ENCODE measurements at regions not wholly inside any gene's neighbourhood (a gene's known extent, or its start where the extent isn't known, plus 50 kb on each side); places are given as distances from the start of the nearest gene placed in this dataset.

DNA sequence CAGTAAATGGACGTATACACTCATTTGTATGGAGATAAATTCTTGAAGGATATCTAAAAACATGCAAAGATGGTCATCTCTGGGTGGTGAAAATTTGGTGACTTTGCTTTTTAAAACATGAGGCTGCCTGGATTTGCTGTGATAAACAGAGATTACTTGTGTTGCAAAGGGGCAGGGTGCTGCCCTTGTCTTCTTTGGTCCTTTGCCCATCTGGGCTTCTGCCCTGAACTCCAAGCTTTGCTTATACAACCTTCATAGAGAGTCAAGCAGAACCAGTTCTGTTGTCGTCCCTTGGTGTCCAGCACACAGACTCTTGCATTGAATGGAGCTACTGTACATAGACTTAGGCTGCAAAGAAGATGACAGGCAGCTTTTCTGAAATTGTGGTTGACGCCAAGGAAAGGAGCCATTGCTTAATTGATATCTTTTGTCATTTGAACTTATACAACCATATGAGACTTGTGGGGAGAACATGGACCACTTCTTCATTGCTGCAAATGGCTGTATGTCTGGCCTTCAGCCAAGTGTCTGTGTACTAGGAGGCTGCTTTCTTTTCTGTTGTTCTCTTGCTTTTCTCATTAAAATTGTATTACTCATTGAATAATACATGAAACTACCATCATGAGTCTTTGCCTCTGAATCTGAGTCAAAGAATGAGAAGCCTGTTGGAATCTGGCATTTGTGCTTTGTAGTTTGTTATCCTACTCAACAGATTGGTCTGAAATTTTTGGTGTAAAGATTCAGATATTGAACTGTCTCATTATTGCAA lies 152.5 kb downstream of the DMRT2 start:
- POLR2A ChIA-PET: interaction anchor here (0.6 kb wide), 1 partner anchor 104 kb away, joined by 3 read pairs; no protein-coding TSS in a partner anchor
- H3K4me3 ChIP-seq (ENCODE audit: low read depth, low read length): no peak overlapping the region
- no peak for DNase-seq (ENCODE audit: low read depth, low spot score)
- CTCF ChIA-PET: no interaction called here
- TF ChIP-seq, protein P1, sequence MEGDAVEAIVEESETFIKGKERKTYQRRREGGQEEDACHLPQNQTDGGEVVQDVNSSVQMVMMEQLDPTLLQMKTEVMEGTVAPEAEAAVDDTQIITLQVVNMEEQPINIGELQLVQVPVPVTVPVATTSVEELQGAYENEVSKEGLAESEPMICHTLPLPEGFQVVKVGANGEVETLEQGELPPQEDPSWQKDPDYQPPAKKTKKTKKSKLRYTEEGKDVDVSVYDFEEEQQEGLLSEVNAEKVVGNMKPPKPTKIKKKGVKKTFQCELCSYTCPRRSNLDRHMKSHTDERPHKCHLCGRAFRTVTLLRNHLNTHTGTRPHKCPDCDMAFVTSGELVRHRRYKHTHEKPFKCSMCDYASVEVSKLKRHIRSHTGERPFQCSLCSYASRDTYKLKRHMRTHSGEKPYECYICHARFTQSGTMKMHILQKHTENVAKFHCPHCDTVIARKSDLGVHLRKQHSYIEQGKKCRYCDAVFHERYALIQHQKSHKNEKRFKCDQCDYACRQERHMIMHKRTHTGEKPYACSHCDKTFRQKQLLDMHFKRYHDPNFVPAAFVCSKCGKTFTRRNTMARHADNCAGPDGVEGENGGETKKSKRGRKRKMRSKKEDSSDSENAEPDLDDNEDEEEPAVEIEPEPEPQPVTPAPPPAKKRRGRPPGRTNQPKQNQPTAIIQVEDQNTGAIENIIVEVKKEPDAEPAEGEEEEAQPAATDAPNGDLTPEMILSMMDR (IDR thresholded peaks at IDR 0.05; ENCODE audit: insufficient read depth, low read length, missing control alignments): no peak

DNA sequence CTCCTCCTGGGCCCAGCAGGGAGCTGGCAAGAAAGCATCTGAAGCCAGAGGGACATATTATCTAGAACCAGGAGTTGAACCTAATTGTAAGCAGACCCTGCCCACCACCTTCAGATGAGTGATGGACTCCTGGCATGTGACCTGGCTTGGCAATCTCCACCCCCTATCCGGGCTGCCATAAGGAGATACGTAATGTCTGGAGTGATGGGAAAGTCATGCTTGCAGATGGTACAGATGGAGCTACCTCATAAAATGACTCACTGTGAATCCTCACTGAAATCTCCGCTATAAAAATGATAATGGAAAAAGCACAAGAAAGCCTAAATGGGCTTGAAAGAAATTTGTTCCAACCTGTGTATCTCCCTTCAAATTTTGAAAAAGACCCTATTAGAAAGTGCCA lies 157.5 kb downstream of the DMRT2 start:
- CTCF ChIA-PET: no interaction called here
- TF ChIP-seq, protein P1 (IDR thresholded peaks at IDR 0.05; ENCODE audit: insufficient read depth, low read length, missing control alignments): no peak
- H3K4me3 ChIP-seq (ENCODE audit: low read depth, low read length): no peak overlapping the region
- POLR2A ChIA-PET: interaction anchor here (1.6 kb wide), 1 partner anchor 9 kb away, joined by 3 read pairs; no protein-coding TSS in a partner anchor
- peak; percentile 80 for DNase-seq (ENCODE audit: low read depth, low spot score)

DNA sequence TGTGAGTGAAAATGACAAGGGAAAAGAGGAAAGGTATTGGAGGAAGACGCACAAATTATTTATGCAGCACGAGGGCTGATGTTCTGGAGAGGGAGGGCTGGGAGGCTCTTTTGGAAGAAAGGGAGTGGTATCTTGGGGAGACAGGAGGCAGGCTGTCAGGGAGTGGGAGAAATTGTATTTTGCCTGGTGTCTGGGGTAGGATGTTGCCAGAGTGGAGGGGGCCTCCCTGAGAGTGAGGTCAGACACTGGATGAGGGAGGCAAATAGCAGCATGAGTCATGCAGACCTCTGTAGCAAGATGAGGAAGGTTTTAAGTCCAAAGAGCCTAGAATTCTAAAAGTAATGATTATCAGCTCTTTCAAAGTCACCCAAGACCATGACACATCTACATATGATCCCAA lies 158.0 kb downstream of the DMRT2 start:
- CTCF ChIA-PET: no interaction called here
- POLR2A ChIA-PET: interaction anchor here (1.6 kb wide), 1 partner anchor 9 kb away, joined by 3 read pairs; no protein-coding TSS in a partner anchor
- no peak for DNase-seq (ENCODE audit: low read depth, low spot score)
- peak overlapping the region; percentile 26; the same call in 1 of the 2 replicates for H3K4me3 ChIP-seq (ENCODE audit: low read depth, low read length)
- TF ChIP-seq, protein P1 (IDR thresholded peaks at IDR 0.05; ENCODE audit: insufficient read depth, low read length, missing control alignments): no peak

DNA sequence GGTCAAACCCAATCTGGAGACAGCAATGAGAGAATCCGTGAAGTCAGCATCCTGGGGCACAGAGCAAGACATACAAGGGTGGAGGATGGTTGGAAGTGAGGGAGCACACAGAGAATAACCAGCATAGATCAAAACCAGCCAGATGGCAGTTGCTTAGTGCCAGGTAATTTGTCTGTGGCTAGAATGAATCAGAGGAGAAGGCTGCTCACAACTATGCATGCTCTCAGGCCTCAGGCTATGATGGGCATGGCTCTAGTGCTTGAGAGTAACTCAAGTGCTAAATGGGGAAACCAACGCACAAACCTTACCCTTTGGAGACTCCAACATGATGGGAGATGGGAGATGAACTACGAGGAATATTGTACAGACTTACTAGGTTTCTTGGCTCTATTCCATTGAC lies 160.8 kb downstream of the DMRT2 start:
- no peak for DNase-seq (ENCODE audit: low read depth, low spot score)
- no peak overlapping the region for H3K4me3 ChIP-seq (ENCODE audit: low read depth, low read length)
- TF ChIP-seq, protein P1 (IDR thresholded peaks at IDR 0.05; ENCODE audit: insufficient read depth, low read length, missing control alignments): no peak
- ChIA-PET CTCF (no interaction called here), POLR2A (no interaction called here)

DNA sequence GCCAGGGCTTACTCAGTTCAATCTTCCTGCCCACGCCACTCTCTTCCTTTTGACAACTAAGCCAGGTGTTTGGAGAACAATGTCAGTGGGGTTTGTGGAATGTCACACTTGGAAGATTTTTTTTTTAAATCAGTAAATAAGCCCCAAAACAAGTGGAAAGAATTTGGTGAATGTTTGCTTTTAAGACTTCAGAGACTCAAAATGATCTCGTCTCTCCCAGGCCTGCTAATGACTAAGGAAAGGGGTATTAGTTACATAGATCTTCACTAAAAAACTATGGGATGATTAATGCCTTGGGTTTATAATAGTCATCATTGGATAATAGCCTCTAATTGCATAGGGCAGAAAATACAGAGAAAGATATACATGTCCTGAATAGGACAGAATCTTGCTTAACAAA lies 166.4 kb downstream of the DMRT2 start:
- no peak for DNase-seq (ENCODE audit: low read depth, low spot score)
- no peak overlapping the region for H3K4me3 ChIP-seq (ENCODE audit: low read depth, low read length)
- ChIA-PET POLR2A (interaction anchor here (0.9 kb wide), 1 partner anchor 8 kb away, joined by 3 read pairs; no protein-coding TSS in a partner anchor), CTCF (no interaction called here)
- TF ChIP-seq, protein P1 (IDR thresholded peaks at IDR 0.05; ENCODE audit: insufficient read depth, low read length, missing control alignments): no peak

DNA sequence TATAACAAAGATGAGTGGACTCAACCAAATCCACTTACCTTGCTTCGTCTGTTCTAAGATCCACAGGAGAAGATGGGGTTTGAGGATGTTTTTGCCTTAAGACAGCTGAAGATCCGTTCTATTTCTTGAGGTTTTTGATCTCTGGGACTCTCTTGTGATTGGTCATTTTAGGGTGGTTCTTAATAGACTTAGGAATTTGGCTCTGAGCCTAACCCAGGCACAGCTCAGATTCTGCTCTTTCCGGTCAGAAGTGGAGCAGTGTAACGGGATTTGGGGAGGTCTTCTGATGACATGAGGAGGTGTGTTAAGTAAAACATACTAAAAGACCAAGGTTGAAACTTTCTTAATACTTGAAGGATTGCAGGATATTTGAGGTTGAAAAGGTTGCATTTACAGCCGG lies 166.9 kb downstream of the DMRT2 start:
- ChIA-PET CTCF (no interaction called here), POLR2A (interaction anchor here (0.9 kb wide), 1 partner anchor 9 kb away, joined by 3 read pairs; no protein-coding TSS in a partner anchor)
- DNase-seq (ENCODE audit: low read depth, low spot score): no peak
- TF ChIP-seq, protein P1 (IDR thresholded peaks at IDR 0.05; ENCODE audit: insufficient read depth, low read length, missing control alignments): no peak
- H3K4me3 ChIP-seq (ENCODE audit: low read depth, low read length): no peak overlapping the region

Measured in AG04449 (cell line).